Neutrophil (primary cell): ENCODE measurements at regions not wholly inside any gene's neighbourhood (a gene's known extent, or its start where the extent isn't known, plus 50 kb on each side); places are given as distances from the start of the nearest gene placed in this dataset.

Source experiments
- H3K27ac ChIP-seq: fragments of 200-600 bp; sonication (generic); 2 replicates; pipeline ENCODE4 v1.5.1; 2016; ENCODE audit warnings: mild to moderate bottlenecking, moderate library complexity
- H3K27me3 ChIP-seq: fragments of 200-600 bp; sonication (generic); 2 replicates; pipeline ENCODE4 v1.6.0; 2016; ENCODE audit warnings: mild to moderate bottlenecking
- H3K36me3 ChIP-seq: fragments of 200-600 bp; sonication (generic); 2 replicates; pipeline ENCODE4 v1.5.1; 2017
- H3K4me1 ChIP-seq, 2 experiments: fragments of 200-600 bp in 1 of 2; sonication (generic) in 1 of 2; 1 replicate in 1 of 2; 2 replicates in 1 of 2; pipeline versions ENCODE4 v1.5.1 to v1.6.1; 2013 to 2016; ENCODE audit warnings: low read depth in 1 of 2, low read length in 1 of 2, mild to moderate bottlenecking in 1 of 2, moderate library complexity in 1 of 2; ENCODE audit not compliant: control insufficient read depth in 1 of 2, insufficient read depth in 1 of 2
- H3K4me3 ChIP-seq, 2 experiments: fragments of 200-600 bp in 1 of 2; sonication (generic) in 1 of 2; 1 replicate in 1 of 2; 2 replicates in 1 of 2; pipeline ENCODE4 v1.5.1; 2013 to 2016; ENCODE audit warnings: low read depth in 1 of 2, low read length in 1 of 2, mild to moderate bottlenecking in 1 of 2, moderate library complexity in 1 of 2
- H3K9me3 ChIP-seq: fragments of 200-600 bp; sonication (generic); 2 replicates; pipeline ENCODE4 v1.5.1; 2016
- CTCF ChIP-seq: fragments of 200-600 bp; sonication (generic); IDR thresholded peaks from 2 replicates; pipeline ENCODE4 v1.5.1; 2016; ENCODE audit warnings: antibody characterized with exemption

GRCh38 chr20:12660918-12661317, 347.9 kb upstream of the SPTLC3 start:
- no peaks in the 10 kb centered on the region for H3K4me1 ChIP-seq
- H3K9me3 ChIP-seq: no peaks in the 10 kb centered on the region
- no peaks in the 10 kb centered on the region for H3K36me3 ChIP-seq
- no peak overlapping the region for H3K4me3 ChIP-seq
- no peak for TF ChIP-seq CTCF
- H3K27me3 ChIP-seq: no peaks in the 10 kb centered on the region
- no peak overlapping the region for H3K27ac ChIP-seq

GRCh38 chr20:12670301-12670700, 338.5 kb upstream of the SPTLC3 start:
- Histone ChIP-seq H3K4me1 (no peaks in the 10 kb centered on the region), H3K9me3 (no peaks in the 10 kb centered on the region), H3K36me3 (no peaks in the 10 kb centered on the region), H3K27ac (no peak overlapping the region), H3K4me3 (no peak overlapping the region), H3K27me3 (no peaks in the 10 kb centered on the region)
- TF ChIP-seq CTCF: no peak

GRCh38 chr20:12673352-12673751, 335.4 kb upstream of the SPTLC3 start:
- no peaks in the 10 kb centered on the region for H3K9me3 ChIP-seq
- H3K4me1 ChIP-seq: no peaks in the 10 kb centered on the region
- no peak overlapping the region for H3K4me3 ChIP-seq
- no peaks in the 10 kb centered on the region for H3K27me3 ChIP-seq
- no peak for TF ChIP-seq CTCF
- no peaks in the 10 kb centered on the region for H3K36me3 ChIP-seq
- H3K27ac ChIP-seq: no peak overlapping the region

GRCh38 chr20:12677925-12678324, 330.8 kb upstream of the SPTLC3 start:
- no peak overlapping the region for H3K27ac ChIP-seq
- no peaks in the 10 kb centered on the region for H3K9me3 ChIP-seq
- no peak overlapping the region for H3K4me3 ChIP-seq
- H3K36me3 ChIP-seq: no peaks in the 10 kb centered on the region
- TF ChIP-seq CTCF: no peak
- H3K4me1 ChIP-seq: no peaks in the 10 kb centered on the region
- H3K27me3 ChIP-seq: no peaks in the 10 kb centered on the region

- Histone ChIP-seq H3K27me3 (no peaks in the 10 kb centered on the region), H3K27ac (no peak overlapping the region), H3K4me3 (no peak overlapping the region), H3K9me3 (no peaks in the 10 kb centered on the region), H3K4me1 (no peaks in the 10 kb centered on the region), H3K36me3 (no peaks in the 10 kb centered on the region)
- no peak for TF ChIP-seq CTCF
Observed at GRCh38 chr20:12679447-12679846, 329.3 kb upstream of the SPTLC3 start.

- Histone ChIP-seq H3K9me3 (no peaks in the 10 kb centered on the region), H3K27me3 (no peaks in the 10 kb centered on the region), H3K36me3 (no peaks in the 10 kb centered on the region), H3K4me3 (no peak overlapping the region), H3K4me1 (no peaks in the 10 kb centered on the region), H3K27ac (no peak overlapping the region)
- TF ChIP-seq CTCF: no peak
Observed at GRCh38 chr20:12682613-12683012, 326.2 kb upstream of the SPTLC3 start.
